NCI-H526 treated with DMSO at 0.1 percent for 48 hours (cell line): ENCODE measurements at regions not wholly inside any gene's neighbourhood (a gene's known extent, or its start where the extent isn't known, plus 50 kb on each side); places are given as distances from the start of the nearest gene placed in this dataset.
"Not testable (repeated sequence)": the region's sequence is repeated elsewhere in the genome, so short reads cannot be mapped to it uniquely, and the experiment has no call there.

Experiments
- DNase-seq: peaks from one replicate; lab custom pipeline; 2025; lab: John Stamatoyannopoulos, UW

- DNase-seq = no peak
Measured at GRCh38 chr14:53286301-53286700, 133.2 kb upstream of the DDHD1 start.

DNA sequence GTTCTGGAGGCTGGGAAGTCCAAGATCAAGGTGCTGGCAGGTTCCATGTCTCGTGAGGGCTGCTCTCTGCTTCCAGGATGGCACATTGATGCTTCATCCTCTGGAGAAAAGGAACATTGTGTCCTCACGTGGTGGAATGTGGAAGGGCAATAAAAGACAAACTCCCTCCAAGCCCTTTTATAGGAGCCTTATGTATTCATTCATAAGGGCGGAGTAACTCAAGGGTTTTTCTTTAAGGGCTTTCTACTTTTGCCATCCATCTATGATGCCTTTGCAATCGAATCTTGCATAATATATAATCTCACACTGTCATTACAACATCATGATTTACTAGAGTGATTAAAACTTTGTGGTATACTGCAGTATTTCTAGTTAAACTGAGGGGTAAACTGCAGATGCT is 132.7 kb upstream of the DDHD1 start:
- no peak for DNase-seq

GRCh38 chr14:53285064-53285463 is 131.9 kb upstream of the DDHD1 start:
- no peak for DNase-seq

GRCh38 chr14:53278602-53279506 is 125.7 kb upstream of the DDHD1 start:
- DNase-seq = no peak

DNA sequence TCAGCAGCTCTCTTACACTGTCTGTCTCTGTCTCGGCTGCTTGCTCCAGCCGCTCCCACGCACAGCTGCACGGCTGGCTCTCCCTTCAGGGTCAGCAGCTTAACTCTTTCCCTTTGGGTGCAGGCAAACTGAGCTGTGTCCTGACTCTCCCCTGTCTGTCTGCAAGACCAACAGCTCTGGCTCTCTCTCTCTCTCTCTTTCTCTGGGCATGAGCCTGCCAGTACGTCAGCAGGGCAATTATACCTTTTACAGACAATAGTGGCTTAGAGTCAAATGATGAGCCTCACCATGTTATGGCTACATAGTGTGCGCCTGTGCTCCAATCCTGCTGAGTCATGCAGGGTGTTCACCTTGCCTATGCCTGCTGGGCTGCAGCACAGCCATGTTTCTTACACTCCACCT is 120.5 kb upstream of the DDHD1 start:
- DNase-seq = no peak

GRCh38 chr14:53265025-53265424 is 111.9 kb upstream of the DDHD1 start:
- no peak for DNase-seq

DNA sequence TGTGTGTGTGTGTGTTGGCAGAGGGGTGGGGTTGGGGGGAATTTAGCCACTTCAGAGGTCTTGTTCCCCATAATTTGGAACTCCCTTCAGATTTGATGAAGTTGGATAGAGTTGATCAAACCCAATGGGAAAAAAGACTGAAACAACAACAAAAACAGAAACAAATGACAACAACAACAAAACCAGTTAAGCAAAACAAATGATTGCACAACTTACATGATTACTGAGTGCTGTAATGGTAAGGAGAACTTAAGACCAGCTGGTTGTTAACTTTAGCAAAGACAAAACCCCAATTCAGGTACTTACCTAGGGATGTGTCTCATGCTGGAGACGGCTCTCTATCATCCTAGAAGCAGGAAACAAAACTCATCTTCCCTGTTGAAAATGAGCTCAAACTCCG is 107.8 kb upstream of the DDHD1 start:
- DNase-seq = no peak

- DNase-seq = no peak
Measured at GRCh38 chr14:53260286-53260685, 107.2 kb upstream of the DDHD1 start.

- DNase-seq = no peak
Measured at GRCh38 chr14:53252141-53252540, 99.0 kb upstream of the DDHD1 start.

DNA sequence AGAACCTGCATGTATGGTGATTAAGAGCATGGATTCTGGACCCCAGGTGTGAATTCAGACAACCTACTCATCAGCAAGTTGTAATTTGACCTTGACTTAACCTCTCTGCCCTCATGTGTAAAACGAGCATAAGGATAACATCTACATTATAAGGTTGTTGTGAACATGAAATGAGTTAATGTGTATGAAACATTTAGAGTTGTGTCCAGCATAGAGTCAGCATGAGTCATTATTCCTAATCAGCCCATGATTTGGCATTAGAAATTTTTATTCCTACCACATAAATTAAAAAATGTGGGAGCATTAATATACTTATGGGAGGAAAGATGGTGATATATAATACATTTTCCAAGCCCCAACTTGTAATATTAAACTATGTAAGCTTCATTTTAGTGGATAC is 95.9 kb upstream of the DDHD1 start:
- DNase-seq = no peak

- DNase-seq = no peak
Measured at GRCh38 chr14:53247596-53248370, 94.7 kb upstream of the DDHD1 start.

DNA sequence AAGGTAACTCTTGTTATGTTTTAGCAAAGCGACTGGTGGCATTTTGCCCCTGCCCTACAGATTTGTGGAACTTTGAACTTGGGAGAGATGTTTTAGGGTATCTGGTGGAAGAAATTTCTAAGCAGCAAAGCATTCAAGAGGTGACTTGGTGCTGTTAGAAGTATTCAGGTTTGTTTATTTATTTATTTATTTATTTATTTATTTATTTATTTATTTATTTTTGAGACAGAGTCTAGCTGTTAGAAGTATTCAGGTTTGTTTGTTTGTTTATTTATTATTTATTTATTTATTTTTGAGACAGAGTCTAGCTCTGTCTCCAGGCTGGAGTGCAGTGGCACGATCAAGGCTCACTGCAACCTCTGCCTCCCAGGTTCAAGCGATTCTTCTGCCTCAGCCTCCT is 89.8 kb upstream of the DDHD1 start:
- DNase-seq = not testable (repeated sequence)

GRCh38 chr14:53237488-53237887 is 84.4 kb upstream of the DDHD1 start:
- no peak for DNase-seq

DNA sequence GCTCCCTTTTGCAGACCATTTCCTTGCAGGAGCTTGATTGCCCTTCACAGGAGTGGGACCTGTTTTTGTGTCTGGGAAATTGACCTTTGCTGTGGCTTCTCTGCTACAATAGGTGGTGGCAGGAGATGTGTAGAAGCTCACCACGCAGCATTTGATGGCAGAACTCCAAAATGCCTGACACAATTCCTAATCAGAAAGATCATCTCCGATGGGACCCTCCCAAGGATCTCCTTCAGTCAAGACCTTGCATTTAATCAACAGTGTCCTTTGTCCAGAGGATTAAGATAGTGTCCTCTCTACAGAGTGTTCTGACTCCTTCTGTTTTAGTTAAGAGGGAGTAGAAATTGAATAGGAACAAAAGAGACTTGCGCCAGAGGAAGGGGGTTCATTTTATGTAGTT is 83.6 kb upstream of the DDHD1 start:
- DNase-seq = no peak

GRCh38 chr14:53231171-53231570 is 78.0 kb upstream of the DDHD1 start:
- DNase-seq = no peak

DNA sequence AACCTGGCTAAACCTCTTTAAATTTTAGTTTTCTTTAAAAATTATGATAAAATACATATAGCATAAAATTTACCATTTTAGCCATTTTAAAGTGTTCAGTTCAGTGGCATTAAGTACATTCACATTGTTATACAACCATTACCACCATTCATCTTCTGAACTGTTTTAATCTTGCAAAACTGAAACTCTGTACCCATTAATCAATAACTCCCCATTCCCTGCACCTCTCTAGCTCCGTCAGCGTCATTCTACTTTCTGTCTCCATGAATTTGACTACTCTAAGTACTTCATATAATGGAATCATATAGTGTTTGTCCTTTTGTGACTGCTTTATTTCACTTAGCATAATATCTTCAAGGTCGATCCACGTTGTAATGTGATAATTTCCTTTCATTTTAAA is 75.8 kb upstream of the DDHD1 start:
- no peak for DNase-seq

DNA sequence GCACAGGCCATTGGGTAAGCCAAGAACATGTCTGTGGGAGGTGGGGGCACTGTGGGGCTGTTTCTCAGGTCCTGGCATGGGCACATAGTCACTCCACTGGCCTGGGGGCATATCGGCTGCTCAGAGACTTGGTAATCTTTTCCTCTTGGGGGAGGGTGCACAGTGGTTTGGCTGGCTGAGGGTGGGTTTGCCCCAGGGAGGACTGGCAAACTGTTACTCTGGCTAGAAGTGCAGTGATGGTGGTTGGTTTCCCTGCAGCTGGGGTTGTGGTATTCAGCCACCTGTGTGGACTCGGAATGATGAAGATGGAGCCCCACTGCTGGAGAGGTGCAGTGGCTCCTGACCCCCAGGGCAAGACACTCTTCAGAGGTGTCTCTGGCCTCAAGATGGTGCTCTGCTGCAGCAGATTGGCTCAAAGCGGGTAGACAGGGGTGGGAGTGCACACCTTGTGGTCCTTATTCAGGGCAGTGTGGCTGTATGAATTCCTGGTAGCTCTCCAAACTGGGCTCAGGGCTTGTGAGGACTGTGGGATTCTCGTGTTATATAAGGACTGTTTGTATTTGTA is 74.1 kb upstream of the DDHD1 start:
- DNase-seq = no peak

DNA sequence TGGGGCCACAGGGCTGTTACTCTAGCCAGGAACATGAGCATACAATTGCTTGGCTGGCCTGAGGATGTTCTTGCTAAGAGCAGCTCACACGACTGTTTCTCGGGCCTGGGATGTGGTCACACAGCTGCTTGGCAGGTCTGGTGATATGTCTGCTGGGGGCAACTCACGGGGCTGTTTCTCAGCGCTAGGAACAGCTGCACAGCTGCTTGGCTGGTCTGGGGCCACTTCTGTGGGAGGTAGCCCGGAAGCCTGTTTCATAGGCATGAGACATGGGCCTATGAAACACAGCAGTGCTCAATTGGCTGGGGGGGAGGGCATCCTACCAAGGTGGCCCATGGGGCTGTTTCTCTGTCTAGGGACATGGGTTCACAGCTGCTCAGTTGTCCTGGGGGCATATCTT is 73.4 kb upstream of the DDHD1 start:
- DNase-seq = no peak

DNA sequence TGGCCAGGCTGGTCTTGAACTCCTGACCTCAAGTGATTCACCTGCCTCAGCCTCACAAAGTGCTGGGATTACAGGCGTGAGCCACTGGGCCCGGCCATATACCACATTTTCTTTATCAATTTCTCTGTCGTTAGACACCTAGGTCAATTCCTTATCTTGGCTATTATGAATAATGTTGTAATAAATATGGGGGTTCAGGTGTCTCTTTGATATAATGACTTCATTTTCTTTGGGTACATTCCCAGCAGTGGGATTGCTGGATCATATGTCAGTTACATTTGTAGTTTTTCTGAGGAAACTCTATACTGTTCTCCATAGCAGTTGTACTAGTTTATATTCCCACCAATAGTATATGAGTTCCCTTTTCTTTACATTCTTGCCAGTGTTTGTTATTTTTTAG is 67.8 kb upstream of the DDHD1 start:
- DNase-seq = no peak

DNA sequence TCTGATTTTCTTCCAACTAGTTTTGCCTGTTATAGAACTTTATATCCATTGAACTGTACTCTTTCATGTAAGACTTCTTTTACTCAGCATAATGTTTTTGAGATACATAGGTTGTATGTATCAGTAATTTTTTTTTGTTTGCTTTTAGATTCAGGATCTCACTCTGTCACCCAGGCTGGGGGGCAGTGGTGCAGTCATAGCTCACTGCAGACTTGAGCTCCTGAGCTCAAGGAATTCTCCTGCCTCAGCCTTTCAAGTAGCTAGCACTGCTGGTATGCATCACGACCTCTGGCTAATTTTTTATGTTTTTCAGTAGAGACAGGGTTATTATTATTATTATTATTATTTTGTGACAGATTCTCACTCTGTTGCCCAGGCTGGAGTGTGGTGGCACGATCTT is 65.0 kb upstream of the DDHD1 start:
- no peak for DNase-seq

DNA sequence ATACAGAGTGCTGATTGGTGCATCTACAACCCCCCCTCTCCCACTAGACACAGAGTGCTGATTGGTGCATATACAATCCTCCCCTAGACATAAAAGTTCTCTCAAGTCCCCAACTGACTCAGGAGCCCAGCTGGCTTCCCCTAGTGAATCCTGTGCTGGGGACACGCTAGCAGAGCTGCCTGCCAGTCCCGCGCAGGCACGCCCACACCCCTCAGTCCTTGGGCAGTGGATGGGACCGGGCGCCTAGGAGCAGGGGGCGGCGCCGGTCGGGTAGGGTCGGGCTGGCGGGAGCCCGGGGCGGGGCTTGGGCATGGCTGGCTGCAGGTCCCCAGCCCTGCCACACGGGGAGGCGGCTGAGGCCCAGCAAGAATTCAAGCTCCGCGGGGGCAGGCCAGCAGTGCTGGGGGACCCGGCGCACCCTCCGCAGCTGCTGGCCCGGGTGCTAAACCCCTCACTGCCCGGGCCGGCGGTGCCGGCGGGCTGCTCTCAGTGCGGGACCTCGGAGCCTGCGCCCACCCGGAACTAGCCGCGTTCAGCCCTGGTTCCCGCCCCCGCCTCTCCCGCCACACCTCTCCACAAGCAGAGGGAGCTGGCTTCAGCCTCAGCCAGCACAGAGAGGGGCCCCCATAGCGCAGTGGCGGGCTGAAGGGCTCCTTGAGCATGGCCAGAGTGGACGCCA is 64.3 kb upstream of the DDHD1 start:
- peak; percentile 20 for DNase-seq

GRCh38 chr14:53216955-53217315 is 63.8 kb upstream of the DDHD1 start:
- DNase-seq = not testable (repeated sequence)

GRCh38 chr14:53216478-53216877 is 63.4 kb upstream of the DDHD1 start:
- DNase-seq = not testable (repeated sequence)
